Renal pelvis (tissue), 1 donor: ENCODE measurements at regions not wholly inside any gene's neighbourhood (a gene's known extent, or its start where the extent isn't known, plus 50 kb on each side); places are given as distances from the start of the nearest gene placed in this dataset.
"Not testable (repeated sequence)": the region's sequence is repeated elsewhere in the genome, so short reads cannot be mapped to it uniquely, and the experiment has no call there.

Source experiments
- DNase-seq: peaks from one replicate; pipeline ENCODE4 v3.0.0-alpha.2; 2013

GRCh38 chr4:137468836-137469235 is 63.5 kb downstream of the PCDH18 start:
- no peak for DNase-seq

DNA sequence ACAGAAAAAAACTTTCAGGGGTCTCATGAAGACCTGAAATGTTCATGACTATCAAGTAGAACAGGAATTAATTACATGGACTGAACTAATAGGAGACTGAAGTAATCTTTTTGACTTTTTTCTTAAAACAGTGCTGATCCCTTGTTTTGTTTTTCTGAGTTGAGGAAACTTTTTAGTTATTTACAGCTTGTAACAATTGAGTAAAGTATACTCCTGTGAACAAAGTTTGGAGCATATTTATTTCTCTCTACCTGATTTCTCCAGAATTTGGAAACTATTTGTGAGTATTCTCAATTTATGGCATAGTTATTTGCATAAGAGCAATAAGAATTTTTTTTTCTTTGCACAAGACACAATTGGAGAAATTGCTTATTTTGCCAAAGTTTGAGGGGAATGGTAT is 64.8 kb downstream of the PCDH18 start:
- no peak for DNase-seq

DNA sequence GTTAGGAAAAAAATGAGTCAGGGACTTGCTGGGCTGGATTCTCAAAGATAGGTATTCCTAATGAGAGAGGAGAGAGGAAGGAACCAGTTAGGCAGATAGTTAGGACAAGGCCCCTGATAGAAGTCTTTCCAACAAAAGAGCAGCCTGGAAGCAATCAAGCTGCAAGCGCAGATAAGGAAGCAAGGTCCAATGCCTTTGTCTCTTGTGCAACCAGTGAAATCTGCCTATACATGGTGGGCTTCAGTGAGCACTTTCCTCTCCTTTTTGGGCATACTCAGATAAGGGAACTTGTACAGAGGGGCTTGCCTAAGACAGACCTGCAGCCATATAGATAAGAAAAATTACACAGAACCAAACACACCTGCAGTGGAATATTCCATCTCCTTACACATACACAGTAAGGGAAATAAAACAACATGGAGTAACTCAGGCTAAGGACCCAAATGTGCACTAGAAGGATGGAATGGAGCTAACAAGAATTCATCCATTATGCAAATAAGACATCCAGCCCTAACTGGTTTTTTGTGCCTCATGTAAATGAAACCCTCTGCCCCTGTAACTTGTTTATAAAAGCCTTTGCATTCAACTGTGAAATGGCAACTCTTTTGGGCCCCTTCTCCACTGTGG is 68.8 kb downstream of the PCDH18 start:
- no peak for DNase-seq

DNA sequence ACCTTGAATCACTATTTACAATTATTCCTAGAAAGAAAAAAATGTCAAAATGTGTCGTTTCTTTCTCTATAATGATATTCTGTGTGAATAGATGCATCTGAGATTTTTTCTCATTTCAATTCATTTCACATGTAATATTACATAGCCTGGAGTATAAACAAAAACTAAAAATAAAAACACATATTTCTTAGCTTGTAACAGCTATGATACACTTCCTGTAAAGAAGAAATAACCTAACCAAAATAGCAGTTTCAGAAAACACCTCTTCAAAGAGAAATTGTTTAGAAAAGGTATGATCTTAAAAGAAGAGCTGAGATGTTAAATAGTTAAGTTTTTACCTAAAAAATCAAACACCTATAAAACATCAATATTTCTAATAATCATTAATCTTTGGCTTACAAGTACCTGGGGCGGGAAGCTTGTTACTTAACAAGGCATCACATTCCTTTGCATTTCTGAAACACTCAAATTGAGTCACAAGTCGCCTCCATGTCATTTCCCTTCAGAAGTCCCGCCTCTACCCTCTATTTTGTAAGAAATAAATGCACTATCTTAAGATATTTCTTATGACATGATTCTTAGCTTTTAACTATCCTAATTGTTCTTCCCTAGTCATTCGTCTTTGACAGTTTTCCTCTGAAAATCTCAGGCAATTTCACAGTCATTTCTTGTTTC is 76.5 kb downstream of the PCDH18 start:
- DNase-seq, result no peak

GRCh38 chr4:137454767-137455166 is 77.5 kb downstream of the PCDH18 start:
- DNase-seq, result no peak

- no peak for DNase-seq
Observed at GRCh38 chr4:137452799-137453198, 79.5 kb downstream of the PCDH18 start.

- peak; percentile 22 for DNase-seq
Observed at GRCh38 chr4:137451172-137451825, 81.0 kb downstream of the PCDH18 start.

DNA sequence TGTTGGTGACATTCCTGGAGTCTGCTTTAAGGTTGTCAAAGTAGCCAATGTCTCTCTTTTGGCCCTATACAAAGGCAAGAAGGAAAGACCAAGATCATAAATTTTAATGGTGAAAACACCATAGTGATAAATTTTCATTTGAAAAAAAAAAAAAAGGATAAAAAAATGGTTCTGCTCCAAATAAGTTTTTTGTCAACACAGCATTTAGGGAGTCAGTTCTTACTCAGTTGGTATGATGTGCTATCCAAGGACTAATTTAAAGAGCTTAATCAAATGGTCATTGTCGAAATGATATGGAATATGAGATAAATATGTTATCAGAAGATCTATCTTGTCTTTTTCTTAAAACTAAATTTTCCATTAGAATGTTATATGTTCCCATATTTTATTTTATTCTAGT is 83.9 kb downstream of the PCDH18 start:
- no peak for DNase-seq

GRCh38 chr4:137446071-137446470 is 86.2 kb downstream of the PCDH18 start:
- no peak for DNase-seq

DNA sequence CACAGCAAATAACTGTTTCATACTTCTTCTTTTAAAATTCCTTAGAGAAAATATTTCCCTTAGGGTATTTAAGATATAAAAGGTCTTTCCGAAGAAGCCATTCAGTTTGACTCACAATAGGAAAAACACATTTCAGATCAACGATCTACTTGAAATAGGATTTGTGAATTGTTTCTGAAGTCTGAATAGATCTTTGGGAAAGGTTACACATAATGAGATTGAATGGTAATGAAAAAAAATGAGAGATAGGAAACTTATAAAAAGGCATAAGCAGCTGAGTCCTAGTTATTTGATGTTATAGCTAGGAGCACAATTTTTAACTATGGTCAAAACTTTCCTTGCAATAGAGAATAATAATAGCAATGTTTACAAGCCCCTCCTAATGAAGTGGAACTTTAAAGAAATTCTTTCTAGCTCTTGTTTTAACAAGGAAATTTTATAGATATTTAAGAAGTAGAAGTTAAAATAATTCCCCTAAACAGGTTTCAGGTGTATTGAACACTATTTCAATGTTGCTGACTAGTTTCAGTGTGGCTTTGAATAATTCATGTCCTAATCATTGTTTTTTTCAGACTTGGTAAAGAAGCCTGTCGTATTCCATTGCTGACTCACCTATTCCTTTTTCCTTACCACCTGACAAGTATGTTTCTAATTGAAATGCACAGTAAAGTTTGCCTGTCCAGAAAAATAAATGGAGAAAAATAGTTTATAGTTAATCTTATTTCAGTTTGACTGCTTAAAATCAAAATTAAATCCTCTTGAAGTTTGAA is 89.1 kb downstream of the PCDH18 start:
- no peak for DNase-seq

DNA sequence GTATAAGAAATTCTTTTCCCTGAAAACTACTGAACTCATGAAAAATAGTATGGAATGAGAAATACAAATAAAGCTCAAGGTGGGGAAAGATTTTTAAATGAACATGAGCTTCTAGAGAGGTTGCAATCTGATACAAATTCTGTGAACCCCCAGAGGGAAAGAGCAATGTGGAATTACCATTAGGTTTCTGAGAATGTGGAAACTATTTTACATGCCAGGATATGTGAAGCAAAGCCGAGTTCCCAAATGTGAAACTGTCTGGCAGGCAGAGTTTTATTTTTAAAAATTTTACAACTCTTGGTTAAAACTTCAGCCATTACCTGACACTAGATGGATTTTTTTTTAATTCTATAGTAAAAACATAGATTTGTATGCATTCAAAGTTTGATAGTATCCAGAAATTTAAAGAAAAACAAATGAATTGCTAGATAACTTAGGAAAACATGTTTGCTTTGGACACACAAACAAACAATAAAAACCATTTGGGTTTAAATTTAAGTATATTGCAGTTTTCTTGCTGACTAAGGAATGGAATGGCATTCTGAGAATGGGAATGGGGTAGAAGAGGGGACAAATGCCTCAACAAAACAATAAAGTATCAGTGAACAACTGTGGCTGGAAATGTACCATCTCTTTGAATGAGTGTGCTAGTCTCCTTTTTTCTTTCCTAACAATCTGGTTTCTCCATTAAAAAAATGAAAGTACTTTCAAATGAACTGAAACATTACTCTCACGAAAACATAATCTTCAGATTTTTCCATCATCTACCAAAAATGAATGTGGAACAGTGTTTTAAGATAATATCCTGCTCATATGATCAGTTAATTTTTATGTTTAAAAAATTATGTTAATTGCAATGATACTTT is 99.6 kb downstream of the PCDH18 start:
- no peak for DNase-seq

- DNase-seq, result no peak
Observed at GRCh38 chr4:137430171-137430570, 102.1 kb downstream of the PCDH18 start.

- no peak for DNase-seq
Observed at GRCh38 chr4:137427411-137427810, 104.9 kb downstream of the PCDH18 start.

- no peak for DNase-seq
Observed at GRCh38 chr4:137425281-137425680, 107.0 kb downstream of the PCDH18 start.

DNA sequence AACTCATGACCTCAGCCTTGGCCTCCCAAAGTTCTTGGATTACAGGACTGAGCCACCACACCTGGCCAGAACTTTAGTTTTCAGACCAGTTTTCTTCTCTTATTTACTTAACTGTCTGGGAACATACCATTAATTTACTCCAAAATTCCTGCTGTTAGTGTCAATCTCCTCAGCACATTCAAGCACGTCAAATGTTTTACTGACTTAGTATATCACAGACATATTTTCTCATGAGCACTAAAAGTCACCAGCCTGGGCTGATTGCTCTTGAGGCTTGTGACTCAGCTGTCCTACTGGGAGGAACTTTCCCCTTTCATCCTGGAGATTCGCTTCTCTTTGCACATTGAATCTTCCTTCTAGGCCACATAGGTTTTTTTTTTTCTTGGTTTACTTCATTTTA is 109.6 kb downstream of the PCDH18 start:
- no peak for DNase-seq

DNA sequence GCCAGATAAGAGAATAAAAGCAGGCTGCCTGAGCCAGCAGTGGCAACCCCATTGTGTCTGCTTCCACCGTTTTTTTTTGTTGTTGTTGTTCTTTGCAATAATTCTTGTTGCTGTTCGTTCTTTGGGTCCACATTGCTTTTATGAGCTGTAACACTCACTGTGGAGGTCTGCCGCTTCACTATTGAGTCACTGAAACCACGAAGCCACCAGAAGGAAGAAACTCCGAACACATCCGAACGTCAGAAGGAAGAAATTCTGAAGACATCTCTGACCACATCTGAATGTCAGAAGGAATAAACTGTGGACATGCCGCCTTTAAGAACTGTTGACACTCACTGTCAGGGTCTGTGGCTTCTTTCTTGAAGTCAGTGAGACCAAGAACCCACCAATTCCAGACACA is 110.5 kb downstream of the PCDH18 start:
- DNase-seq, result no peak

GRCh38 chr4:137420901-137421396 is 111.3 kb downstream of the PCDH18 start:
- DNase-seq, result no peak

DNA sequence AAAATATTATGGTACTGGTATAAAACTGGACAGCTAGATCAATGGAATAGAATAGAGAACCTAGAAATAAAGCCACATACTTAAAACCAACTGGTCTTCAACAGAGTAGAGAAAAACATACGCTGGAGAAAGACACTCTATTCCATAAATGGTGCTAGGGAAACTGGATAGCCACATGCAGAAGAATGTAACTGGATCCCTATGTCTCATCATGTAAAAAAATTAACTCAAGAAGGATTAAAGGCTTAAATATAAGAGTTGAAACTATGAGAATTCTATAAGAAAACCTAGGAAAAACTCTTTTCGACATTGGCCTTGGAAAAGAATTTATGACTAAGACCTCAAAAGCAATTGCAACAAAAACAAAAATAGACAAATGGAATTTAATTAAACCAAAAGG is 114.6 kb downstream of the PCDH18 start:
- no peak for DNase-seq

DNA sequence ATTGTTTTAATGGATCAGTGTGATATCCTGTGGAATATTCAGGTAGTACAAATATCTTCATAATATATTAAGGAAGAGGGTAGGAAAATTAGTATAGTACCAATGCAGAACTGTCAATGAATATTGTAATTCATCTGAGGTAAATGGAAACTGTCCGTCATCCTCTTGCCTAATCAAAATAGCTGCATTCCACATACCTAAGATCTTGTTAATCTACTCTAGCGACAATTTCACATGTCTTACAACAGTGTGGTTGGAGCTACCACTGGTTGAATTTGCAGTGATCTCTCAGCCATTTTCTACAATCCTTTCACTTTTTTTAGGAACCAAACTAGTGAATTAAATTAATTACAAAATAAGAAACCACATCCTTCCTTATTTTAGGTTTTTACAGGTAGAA is 117.5 kb downstream of the PCDH18 start:
- no peak for DNase-seq

- no peak for DNase-seq
Observed at GRCh38 chr4:137408527-137409177, 123.6 kb downstream of the PCDH18 start.

- DNase-seq, result not testable (repeated sequence)
Observed at GRCh38 chr4:137405833-137406232, 126.5 kb downstream of the PCDH18 start.
